GM18499 (cell line): ENCODE measurements at regions not wholly inside any gene's neighbourhood (a gene's known extent, or its start where the extent isn't known, plus 50 kb on each side); places are given as distances from the start of the nearest gene placed in this dataset.

Experiments used
- ATAC-seq: cut with Tn5 transposase; IDR thresholded peaks from one replicate; pipeline ENCODE4 v1.9.1; 2021; ENCODE audit warnings: moderate number of reproducible peaks; ENCODE audit not compliant: insufficient read depth, unreplicated experiment

DNA sequence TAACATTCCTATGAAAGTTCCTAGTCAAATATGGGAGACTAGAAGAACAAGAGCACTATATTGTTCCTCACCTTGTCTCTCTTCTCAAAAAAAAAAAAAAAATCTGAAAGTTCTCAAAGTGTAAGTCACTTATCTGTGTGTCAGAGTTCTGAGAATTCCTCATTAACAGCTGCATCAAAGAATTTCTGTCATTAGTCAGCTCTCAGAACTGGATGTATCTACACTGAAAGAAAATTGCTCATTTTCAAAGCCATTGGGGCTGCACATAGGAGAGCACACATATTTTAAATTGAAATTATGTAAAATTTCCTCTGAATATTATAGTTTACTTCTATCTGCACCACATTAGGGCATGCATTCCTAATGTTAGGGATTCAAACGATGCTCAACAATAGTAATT lies 99.5 kb upstream of the FTMT start:
- ATAC-seq: no peak

DNA sequence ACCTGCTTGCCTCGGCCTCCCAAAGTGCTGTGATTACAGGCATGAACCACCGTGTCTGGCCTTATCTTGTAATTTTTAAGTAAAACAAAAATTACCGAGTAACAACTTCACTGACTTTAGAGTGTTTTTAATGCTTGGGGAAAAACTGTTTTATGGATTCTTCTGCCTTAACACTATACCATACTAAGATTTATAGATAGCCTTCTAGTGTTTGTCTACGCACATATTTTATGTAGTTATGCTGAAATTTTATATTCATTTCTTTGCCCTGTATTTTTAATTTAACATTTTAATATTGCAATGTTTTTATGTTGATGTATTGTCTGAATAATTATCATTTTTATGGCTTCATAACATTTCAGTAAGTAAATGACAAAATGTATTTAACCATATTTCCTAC lies 96.4 kb upstream of the FTMT start:
- no peak for ATAC-seq

DNA sequence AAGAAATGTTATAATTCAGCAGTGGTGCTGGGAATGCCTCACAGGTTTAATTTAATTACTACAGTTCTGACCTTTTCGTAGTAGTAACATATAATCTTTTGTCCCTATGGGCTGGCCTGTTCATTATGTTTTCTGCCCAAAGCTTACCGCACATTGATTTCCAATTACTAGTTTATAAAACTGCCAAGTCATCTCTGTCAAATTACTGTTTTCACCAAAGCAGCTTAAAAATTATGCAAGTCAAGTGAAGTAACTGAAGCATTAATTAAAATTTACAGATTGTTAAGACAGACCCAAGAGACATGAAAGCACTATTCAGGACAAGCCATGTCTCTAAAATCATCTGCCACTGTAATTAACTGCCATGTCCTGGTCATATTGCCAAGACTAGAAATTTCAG lies 93.9 kb upstream of the FTMT start:
- no peak for ATAC-seq

DNA sequence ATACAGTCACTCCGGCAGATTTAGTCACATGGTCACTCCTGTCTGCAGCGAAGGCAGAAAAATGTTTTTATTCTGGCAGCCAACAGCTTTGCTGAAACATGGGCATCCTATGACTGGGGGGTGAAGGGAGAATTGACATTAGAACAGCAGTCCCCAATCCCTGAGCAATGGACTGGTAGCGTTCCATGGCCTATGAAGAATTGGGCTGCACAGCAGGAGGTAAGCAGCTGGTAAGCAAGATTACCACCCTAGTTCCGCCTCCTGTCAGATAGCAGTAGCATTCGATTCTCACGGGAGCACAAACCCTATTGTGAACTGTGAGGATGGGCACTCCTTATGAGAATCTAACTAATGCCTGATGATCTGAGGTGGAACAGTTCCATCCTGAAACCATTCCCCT lies 93.1 kb upstream of the FTMT start:
- no peak for ATAC-seq

GRCh38 chr5:121762426-121762825 lies 89.3 kb upstream of the FTMT start:
- ATAC-seq: no peak

GRCh38 chr5:121763665-121764064 lies 88.0 kb upstream of the FTMT start:
- ATAC-seq: no peak

DNA sequence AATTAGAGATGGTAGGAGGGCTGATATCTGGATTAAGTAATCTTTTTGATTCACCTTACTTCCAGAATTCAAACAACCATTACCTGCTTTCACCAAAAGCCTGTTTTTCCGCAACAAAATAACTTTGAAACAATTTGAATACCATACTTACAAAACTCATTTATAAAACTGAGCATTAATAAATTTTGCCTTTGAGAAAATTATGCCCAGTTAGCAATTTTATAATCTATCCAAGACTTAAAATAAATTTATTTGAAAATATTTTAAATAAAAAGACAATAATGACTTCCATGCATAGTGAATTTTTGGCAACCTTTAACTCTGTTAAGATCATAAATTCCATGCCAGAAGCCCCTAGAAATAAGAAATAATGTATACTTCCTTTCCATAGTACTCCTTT lies 71.3 kb upstream of the FTMT start:
- no peak for ATAC-seq

GRCh38 chr5:121783700-121784099 lies 68.0 kb upstream of the FTMT start:
- no peak for ATAC-seq

- no peak for ATAC-seq
Measured at GRCh38 chr5:121793791-121794190, 57.9 kb upstream of the FTMT start.

DNA sequence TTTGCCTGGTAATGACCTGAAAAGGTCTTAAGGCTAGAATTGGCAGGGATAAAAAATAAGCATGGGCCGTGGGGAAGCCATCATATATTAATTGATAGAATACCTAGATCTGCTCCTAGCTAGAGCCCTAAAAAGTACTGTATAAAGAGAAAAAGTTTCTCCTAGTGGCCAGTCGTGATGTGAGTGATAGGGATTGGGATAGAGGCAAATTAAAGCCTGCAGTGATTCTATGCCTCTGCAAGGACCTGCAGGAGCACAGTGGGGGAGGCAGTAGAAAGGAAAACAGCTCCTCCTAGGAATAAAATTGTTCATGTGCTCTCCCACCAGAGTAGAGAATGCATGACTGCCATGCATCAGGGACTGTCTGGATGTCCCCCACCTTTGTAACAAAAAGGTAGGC lies 56.2 kb upstream of the FTMT start:
- no peak for ATAC-seq

- no peak for ATAC-seq
Measured at GRCh38 chr5:121797681-121798518, 53.8 kb upstream of the FTMT start.
